AG09319 (cell line): ENCODE measurements at regions not wholly inside any gene's neighbourhood (a gene's known extent, or its start where the extent isn't known, plus 50 kb on each side); places are given as distances from the start of the nearest gene placed in this dataset.

ENCODE experiments used
- DNase-seq: peaks from one replicate; pipeline ENCODE4 v3.0.0-alpha.2; 2010; ENCODE audit warnings: low read depth; ENCODE audit errors: extremely low read depth
- CTCF ChIP-seq: IDR thresholded peaks from 2 replicates; pipeline ENCODE4 v1.5.1; 2011; ENCODE audit warnings: low read depth, mild to moderate bottlenecking, inconsistent platforms, low read length, moderate library complexity

- no peak for TF ChIP-seq CTCF
- no peak for DNase-seq
Observed at GRCh38 chr20:16220826-16221225, 352.4 kb downstream of the KIF16B start.

GRCh38 chr20:16219182-16219581 is 354.1 kb downstream of the KIF16B start:
- DNase-seq = no peak
- TF ChIP-seq CTCF = no peak

GRCh38 chr20:16216914-16217230 is 356.4 kb downstream of the KIF16B start:
- no peak for TF ChIP-seq CTCF
- no peak for DNase-seq

GRCh38 chr20:16216227-16216913 is 356.9 kb downstream of the KIF16B start:
- DNase-seq = no peak
- no peak for TF ChIP-seq CTCF

- TF ChIP-seq CTCF = no peak
- DNase-seq = no peak
Observed at GRCh38 chr20:16215041-16215440, 358.2 kb downstream of the KIF16B start.

GRCh38 chr20:16212790-16213189 is 360.5 kb downstream of the KIF16B start:
- no peak for DNase-seq
- TF ChIP-seq CTCF = no peak

GRCh38 chr20:16209951-16210361 is 363.3 kb downstream of the KIF16B start:
- DNase-seq = peak; percentile 44
- TF ChIP-seq CTCF = no peak
